Left kidney (tissue), 1 donor: ENCODE measurements at regions not wholly inside any gene's neighbourhood (a gene's known extent, or its start where the extent isn't known, plus 50 kb on each side); places are given as distances from the start of the nearest gene placed in this dataset.
A peak's percentile ranks its signal among the peaks of the same experiment; 100 is the strongest.
"Not testable (repeated sequence)": the region's sequence is repeated elsewhere in the genome, so short reads cannot be mapped to it uniquely, and the experiment has no call there.

Experiments used
- DNase-seq: peaks from one replicate; pipeline ENCODE4 v3.0.0-alpha.2; 2013

DNA sequence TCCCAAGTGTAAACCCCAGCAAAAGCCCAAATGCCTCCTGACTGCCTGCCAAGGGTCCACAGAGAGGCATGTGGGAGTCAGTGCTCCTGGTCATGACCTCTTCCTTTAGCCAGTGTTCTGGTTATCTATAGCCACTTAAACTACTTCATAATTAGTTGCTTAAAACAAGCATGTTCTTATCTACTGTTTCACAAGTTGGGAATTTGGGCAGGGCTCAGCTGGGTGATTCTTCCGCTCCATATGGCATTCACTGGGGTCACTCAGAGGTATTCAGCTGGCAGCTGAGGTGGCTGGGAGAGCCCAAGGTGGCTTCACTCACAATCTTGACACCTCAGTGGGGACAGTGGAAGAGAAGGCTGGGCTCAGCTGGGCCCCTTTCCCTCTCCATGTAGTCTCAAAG lies 184.0 kb upstream of the RGS6 start:
- no peak for DNase-seq

DNA sequence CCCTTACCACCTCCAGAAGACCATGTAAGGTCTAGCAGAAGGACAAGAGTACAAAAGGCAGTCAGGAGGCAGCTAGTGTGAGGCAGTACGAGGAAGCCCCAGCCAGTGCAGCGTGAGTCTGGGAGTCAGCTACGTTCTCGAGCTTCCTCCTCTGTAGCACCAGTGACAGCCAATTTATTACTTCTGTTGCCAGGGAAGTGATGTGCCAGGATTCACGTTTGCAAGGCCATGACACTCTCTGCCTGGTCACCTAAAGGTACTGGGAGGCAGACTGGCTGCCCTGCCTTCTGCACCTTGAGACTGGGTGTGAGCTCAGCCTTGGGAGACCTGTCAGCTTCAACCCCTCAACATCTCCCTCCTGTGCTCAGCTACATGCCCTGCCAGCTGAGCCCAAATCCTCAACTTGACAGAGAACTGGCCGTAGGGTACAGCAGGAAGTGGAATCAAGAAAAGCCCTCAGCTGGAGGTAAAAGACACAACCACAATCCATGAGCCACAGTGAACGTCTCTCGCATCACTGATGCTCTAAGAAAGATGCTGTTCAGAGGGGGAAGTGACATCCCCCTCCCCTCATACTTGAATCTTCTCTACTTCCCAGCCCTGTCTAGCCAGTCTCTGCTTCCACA lies 182.5 kb upstream of the RGS6 start:
- DNase-seq: no peak

DNA sequence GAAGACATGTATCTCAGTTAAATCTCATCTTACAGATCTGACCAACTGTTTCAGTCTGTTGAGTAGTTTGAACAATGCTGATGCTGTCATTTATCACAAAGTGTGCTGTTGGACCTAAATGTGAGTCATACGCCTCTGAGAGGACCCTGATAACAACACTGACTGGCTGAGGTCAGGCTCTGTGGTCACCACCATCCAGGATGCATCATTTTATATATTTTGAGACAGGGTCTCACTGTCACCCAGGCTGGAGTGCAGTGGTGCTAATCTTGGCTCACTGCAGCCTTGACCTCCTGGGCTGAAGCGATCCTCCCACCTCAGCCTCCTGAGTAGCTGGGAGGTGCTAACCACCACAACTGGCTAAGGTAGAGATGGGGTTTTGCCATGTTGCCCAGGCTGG lies 181.0 kb upstream of the RGS6 start:
- DNase-seq: no peak

- DNase-seq: no peak
These were observed 180.0 kb upstream of the RGS6 start for GRCh38 chr14:71752111-71752738.

DNA sequence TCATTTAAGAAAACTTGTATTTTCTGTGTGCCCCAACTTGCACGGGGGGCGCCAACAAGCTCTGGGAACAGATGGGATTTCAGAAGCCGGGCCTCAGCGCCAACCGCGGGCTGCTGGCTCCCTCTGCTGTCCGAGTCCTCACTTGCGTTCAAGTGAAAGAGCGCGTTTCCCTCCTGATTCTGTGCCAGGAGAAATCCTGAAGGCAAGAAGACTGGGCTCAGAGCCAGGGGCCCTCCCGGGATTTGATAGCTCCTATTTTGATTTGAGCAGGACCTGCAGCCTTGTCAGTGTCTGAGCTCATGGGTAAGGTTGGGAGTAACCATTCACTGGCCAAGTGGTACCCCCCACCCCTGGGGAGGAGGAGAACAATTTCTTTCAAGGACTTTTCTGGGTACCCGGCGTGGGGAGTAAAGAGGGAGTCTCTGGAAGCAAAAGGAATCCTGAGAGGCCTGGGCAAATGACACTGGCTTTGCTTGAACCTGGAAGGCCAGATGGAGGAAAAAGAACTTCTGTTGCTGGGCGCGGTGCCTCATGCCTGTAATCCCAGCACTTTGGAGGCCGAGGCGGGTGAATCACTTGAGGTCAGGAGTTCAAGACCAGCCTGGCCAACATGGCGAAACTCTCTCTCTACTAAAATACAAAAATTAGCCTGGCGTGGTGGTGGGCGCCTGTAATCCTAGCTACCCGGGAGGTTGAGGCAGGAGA lies 179.0 kb upstream of the RGS6 start:
- DNase-seq: peak; percentile 82

GRCh38 chr14:71753976-71754375 lies 178.3 kb upstream of the RGS6 start:
- DNase-seq: no peak

GRCh38 chr14:71754422-71755095 lies 177.7 kb upstream of the RGS6 start:
- DNase-seq: no peak

DNA sequence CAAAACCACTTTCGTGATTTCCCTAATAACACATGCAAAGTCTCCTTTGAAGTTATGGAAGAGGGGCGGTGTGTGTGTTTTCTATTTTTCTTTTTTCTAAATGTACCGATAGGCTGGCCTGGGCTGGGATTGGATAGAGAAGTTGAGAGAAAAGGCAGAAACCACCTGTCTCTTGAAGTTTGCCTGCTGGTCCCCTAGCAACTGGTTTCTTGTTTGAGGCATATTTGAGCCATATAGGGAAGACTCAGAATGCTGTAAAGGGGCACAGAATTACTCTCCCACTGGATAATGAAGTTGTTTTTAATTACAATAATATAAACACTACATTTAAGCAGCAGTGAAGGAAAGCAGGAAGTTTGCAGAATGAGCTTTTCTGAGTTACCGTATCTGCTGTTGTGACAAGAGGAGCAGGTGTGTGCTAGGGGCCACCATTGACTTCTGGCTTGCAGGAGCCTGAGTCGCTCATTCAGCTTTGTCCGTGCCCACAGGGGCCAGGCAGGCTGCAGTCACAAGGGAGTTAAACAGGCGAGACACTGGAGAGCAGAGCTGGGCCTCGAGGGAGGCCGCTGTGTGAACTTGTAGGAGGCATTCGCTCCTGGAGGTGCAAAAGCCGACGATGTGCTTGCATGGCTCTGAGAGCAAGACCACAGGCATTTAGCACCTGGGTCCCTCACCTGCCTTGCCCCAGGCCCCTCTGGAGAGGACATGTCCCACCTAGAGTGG lies 173.8 kb upstream of the RGS6 start:
- DNase-seq: no peak

DNA sequence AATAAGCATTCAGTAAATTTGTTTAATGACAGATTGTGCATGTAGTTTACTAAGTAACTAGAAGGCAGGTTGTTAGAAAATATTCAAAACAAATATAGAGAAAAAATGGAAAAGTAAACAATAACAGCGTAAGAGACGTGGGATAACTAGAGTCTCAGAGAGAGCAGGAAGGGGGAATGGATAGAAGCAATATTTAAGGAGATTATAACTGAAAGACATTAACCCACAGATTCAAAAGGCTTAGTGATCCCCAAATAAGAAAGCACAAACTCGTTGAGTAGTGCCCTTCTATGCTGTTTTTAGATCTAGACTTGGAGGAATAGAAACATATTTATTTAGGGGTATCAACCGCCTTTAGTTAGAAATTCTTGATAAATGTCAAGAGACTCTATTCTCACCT lies 169.7 kb upstream of the RGS6 start:
- no peak for DNase-seq

GRCh38 chr14:71764701-71765382 lies 167.4 kb upstream of the RGS6 start:
- no peak for DNase-seq

DNA sequence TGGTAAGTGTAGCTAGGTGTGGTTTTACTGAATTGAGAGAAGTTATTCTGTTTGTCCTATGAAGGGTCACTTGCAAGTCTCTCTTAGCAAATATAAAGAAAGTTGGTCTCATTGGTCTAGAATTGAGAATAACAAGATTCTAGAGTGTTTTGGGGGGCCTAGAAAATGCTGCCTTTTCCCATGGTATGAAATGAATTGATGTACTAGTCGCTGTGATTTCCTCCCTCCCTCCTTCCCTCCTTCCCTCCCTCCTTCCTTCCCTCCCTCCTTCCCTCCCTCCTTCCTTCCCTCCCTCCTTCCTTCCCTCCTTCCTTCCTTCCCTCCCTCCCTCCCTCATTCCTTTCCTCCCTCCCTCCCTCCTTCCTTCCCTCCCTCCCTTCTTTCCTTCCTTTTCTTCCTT lies 166.7 kb upstream of the RGS6 start:
- DNase-seq: no peak

DNA sequence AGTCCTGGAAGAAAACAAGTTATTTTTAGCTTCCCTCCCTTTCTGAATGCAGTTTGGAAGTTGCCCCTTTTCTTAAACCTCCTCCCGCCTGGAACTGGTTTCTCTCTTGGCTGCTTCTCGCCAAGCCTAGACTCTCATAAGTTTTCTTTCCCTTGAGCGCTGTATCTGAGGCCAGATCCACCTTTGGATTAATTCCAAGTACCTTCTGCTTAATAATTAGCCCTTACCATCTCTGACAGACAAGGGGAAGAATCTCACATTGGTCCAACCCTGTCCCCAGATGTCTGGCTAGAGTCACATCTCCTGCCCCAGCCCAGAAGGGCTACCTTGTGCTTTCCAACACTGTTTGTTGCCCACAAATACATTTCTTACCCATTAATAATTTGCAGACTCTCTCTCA lies 161.8 kb upstream of the RGS6 start:
- DNase-seq: no peak

DNA sequence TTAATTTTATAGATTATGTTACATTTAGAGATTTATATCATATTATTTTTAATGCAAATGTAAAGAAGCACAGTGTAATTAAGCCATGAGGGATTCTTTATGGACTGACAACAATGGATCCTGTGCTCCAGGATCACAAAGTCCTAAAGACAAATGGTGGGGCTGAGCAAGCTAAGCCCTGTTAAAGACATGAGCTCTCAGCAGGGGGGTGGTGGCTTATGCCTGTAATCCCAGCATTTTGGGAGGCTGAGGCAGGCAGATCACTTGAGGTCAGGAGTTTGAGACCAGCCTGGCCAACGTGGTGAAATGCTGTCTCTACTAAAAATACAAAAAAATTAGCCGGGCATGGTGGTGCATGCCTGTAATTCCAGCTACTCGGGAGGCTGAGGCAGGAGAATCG lies 160.8 kb upstream of the RGS6 start:
- not testable (repeated sequence) for DNase-seq

DNA sequence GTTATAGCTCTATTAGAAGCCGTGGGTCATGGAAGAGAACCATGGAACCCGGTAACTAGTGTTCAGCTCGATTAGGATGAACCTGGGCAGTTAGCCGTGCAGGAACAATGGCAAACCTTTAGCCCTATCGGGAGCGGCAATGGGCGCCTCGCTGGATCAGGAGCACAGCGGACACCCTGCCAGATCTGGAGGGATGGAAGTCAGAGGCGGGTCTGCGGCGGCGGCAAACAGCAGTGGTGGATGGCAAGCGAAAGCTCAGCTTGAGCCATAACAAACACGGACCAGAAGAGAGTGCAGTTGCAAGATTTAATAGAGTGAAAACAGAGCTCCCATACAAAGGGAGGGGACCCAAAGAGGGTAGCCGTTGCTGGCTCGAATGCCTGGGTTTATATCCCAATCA lies 160.2 kb upstream of the RGS6 start:
- DNase-seq: not testable (repeated sequence)

DNA sequence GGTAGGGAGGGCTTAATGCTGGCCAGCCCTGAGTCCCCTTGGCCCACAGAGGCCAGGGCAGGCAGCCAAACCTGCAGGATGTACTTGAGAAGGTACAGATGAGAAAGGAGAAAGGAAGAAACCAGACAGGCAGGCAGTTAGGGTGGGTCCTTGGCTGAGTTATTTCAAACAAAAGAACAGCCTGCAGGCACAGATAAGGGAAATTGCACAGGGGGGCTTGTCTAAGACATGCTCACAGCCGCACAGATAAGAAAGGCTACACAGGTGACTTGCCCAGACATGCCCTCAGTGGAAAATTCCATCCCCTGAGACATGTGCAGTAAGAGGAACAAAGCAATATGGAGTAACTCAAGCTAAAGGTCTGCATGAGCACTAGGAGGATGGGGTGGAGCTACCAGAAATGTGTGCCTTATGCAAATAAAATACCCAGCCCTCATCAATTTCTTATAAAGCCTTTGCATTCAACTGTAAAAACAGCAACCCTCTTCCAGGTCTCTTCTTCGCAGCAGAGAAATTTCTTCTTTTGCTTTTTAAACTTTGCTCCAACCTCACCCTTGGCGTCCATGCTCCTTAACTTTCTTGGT lies 158.2 kb upstream of the RGS6 start:
- DNase-seq: no peak

GRCh38 chr14:71776471-71777360 lies 155.5 kb upstream of the RGS6 start:
- no peak for DNase-seq

- no peak for DNase-seq
These were observed 152.2 kb upstream of the RGS6 start for GRCh38 chr14:71780075-71780474.

DNA sequence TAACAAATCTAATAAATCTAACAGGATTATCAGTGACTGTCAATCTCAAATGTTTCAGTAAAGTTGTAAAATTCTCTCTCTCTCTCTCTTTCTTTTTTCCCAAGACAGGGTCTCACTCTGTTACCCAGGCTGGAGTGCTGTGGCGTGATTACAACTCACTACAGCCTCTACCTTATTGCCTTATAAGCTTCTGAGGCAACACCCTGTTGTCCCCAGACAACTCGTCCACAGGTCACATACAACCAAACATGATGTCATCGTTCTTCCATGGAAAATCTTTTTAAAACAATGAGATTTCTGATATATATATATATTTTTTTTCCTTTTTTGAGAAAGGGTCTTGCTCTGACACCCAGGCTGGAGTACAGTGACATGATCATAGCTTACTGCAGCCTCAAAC lies 151.4 kb upstream of the RGS6 start:
- no peak for DNase-seq

- DNase-seq: no peak
These were observed 149.1 kb upstream of the RGS6 start for GRCh38 chr14:71783088-71783487.

GRCh38 chr14:71783786-71784185 lies 148.4 kb upstream of the RGS6 start:
- DNase-seq: no peak
